Neural crest cell (in vitro differentiated cells): ENCODE measurements at regions not wholly inside any gene's neighbourhood (a gene's known extent, or its start where the extent isn't known, plus 50 kb on each side); places are given as distances from the start of the nearest gene placed in this dataset.

Experiments used
- DNase-seq: peaks from one replicate; pipeline ENCODE4 v3.0.0; 2021; ENCODE audit warnings: low read depth, mixed read lengths, low spot score
- H3K27ac Mint-ChIP-seq: one replicate; pipeline ENCODE4 v1.8.0; 2021; ENCODE audit warnings: mild to moderate bottlenecking, mixed read lengths; ENCODE audit not compliant: unreplicated experiment
- H3K27me3 Mint-ChIP-seq: 2 replicates; pipeline ENCODE4 v1.8.0; 2021; ENCODE audit warnings: low read depth, mild to moderate bottlenecking, mixed read lengths
- H3K36me3 Mint-ChIP-seq: 2 replicates; pipeline ENCODE4 v1.8.0; 2021; ENCODE audit warnings: low read depth, mild to moderate bottlenecking, mixed read lengths
- H3K4me1 Mint-ChIP-seq: 2 replicates; pipeline ENCODE4 v1.8.0; 2021; ENCODE audit warnings: mixed read lengths
- H3K4me3 Mint-ChIP-seq: one replicate; pipeline ENCODE4 v1.8.0; 2021; ENCODE audit warnings: mild to moderate bottlenecking, mixed read lengths
- H3K9me3 Mint-ChIP-seq: 2 replicates; pipeline ENCODE4 v1.8.0; 2021; ENCODE audit warnings: mixed read lengths
- CTCF ChIP-seq: fragments of 200-600 bp; sonication (generic); conservative IDR thresholded peaks from 2 replicates; pipeline ENCODE4 v1.5.0; 2021; ENCODE audit warnings: antibody characterized with exemption, mild to moderate bottlenecking

GRCh38 chr7:47027695-47028240, 554.1 kb downstream of the TNS3 start:
- H3K36me3 Mint-ChIP-seq: no peaks in the 10 kb centered on the region
- H3K9me3 Mint-ChIP-seq: peaks cover 5% of the 10 kb centered on the region
- H3K4me1 Mint-ChIP-seq: peaks cover 17% of the 10 kb centered on the region
- no peaks in the 10 kb centered on the region for H3K27me3 Mint-ChIP-seq
- no peak for DNase-seq
- no peak overlapping the region for H3K4me3 Mint-ChIP-seq
- no peak for TF ChIP-seq CTCF
- no peak overlapping the region for H3K27ac Mint-ChIP-seq

GRCh38 chr7:47026780-47027361, 555.0 kb downstream of the TNS3 start:
- no peak for DNase-seq
- peaks cover 11% of the 10 kb centered on the region for H3K4me1 Mint-ChIP-seq
- H3K4me3 Mint-ChIP-seq: no peak overlapping the region
- H3K27ac Mint-ChIP-seq: no peak overlapping the region
- H3K36me3 Mint-ChIP-seq: no peaks in the 10 kb centered on the region
- peaks cover 5% of the 10 kb centered on the region for H3K9me3 Mint-ChIP-seq
- TF ChIP-seq CTCF: no peak
- H3K27me3 Mint-ChIP-seq: no peaks in the 10 kb centered on the region

GRCh38 chr7:47024991-47025390, 556.9 kb downstream of the TNS3 start:
- Mint-ChIP-seq H3K4me3 (no peak overlapping the region), H3K36me3 (no peaks in the 10 kb centered on the region), H3K27ac (no peak overlapping the region), H3K27me3 (no peaks in the 10 kb centered on the region), H3K4me1 (peaks cover 11% of the 10 kb centered on the region), H3K9me3 (peaks cover 10% of the 10 kb centered on the region)
- TF ChIP-seq CTCF: no peak
- DNase-seq: no peak

- Mint-ChIP-seq H3K4me3 (no peak overlapping the region), H3K4me1 (no peaks in the 10 kb centered on the region), H3K36me3 (peaks cover 3% of the 10 kb centered on the region), H3K27me3 (no peaks in the 10 kb centered on the region), H3K9me3 (peaks cover 6% of the 10 kb centered on the region), H3K27ac (no peak overlapping the region)
- no peak for DNase-seq
- TF ChIP-seq CTCF: no peak
These were observed 573.5 kb downstream of the TNS3 start for GRCh38 chr7:47008461-47008860.

- Mint-ChIP-seq H3K4me1 (no peaks in the 10 kb centered on the region), H3K4me3 (no peak overlapping the region), H3K36me3 (peaks cover 3% of the 10 kb centered on the region), H3K27ac (no peak overlapping the region), H3K9me3 (peaks cover 10% of the 10 kb centered on the region), H3K27me3 (no peaks in the 10 kb centered on the region)
- no peak for DNase-seq
- no peak for TF ChIP-seq CTCF
These were observed 574.4 kb downstream of the TNS3 start for GRCh38 chr7:47007471-47007870.
